H9 (cell line): ENCODE measurements at regions not wholly inside any gene's neighbourhood (a gene's known extent, or its start where the extent isn't known, plus 50 kb on each side); places are given as distances from the start of the nearest gene placed in this dataset.

ENCODE experiments used
- DNase-seq: peaks from one replicate; pipeline ENCODE4 v3.0.0-alpha.2; 2017
- H2AFZ ChIP-seq: one replicate; pipeline ENCODE4 v1.6.1; 2013; ENCODE audit warnings: mild to moderate bottlenecking, low read length, control low read depth, moderate library complexity
- H2AK5ac ChIP-seq: 2 replicates; pipeline ENCODE4 v1.6.1; 2013; ENCODE audit warnings: low read length, control low read depth, mixed read lengths; ENCODE audit not compliant: insufficient read length
- H2BK120ac ChIP-seq: one replicate; pipeline ENCODE4 v1.6.1; 2013; ENCODE audit warnings: low read depth, mild to moderate bottlenecking, low read length, control low read depth, inconsistent platforms; ENCODE audit not compliant: poor library complexity, severe bottlenecking
- H2BK12ac ChIP-seq: 2 replicates; pipeline ENCODE4 v1.6.1; 2013; ENCODE audit warnings: low read length, control low read depth, mixed read lengths, low read depth; ENCODE audit not compliant: insufficient read length
- H2BK15ac ChIP-seq: 2 replicates; pipeline ENCODE4 v1.6.1; 2013; ENCODE audit warnings: low read depth, low read length, control low read depth
- H2BK20ac ChIP-seq: one replicate; pipeline ENCODE4 v1.6.1; 2013; ENCODE audit warnings: low read depth, mild to moderate bottlenecking, low read length, control low read depth, inconsistent platforms; ENCODE audit not compliant: poor library complexity, severe bottlenecking
- H2BK5ac ChIP-seq: 2 replicates; pipeline ENCODE4 v1.6.1; 2013; ENCODE audit warnings: low read length, control low read depth, mixed read lengths; ENCODE audit not compliant: insufficient read length
- H3K14ac ChIP-seq: 2 replicates; pipeline ENCODE4 v1.6.1; 2013; ENCODE audit warnings: low read length, control low read depth; ENCODE audit not compliant: insufficient read depth
- H3K18ac ChIP-seq: 2 replicates; pipeline ENCODE4 v1.6.1; 2013; ENCODE audit warnings: low read depth, mild to moderate bottlenecking, mixed read lengths, low read length, control low read depth; ENCODE audit not compliant: insufficient read length
- H3K23ac ChIP-seq: 2 replicates; pipeline ENCODE4 v1.6.1; 2013; ENCODE audit warnings: low read length, control low read depth, mixed read lengths, low read depth; ENCODE audit not compliant: insufficient read length
- H3K23me2 ChIP-seq: 2 replicates; pipeline ENCODE4 v1.6.1; 2013; ENCODE audit warnings: low read depth, mild to moderate bottlenecking, mixed read lengths, low read length, control low read depth; ENCODE audit not compliant: insufficient read length, poor library complexity, severe bottlenecking
- H3K27ac ChIP-seq: 2 replicates; pipeline ENCODE4 v1.5.1; 2013; ENCODE audit warnings: low read length, control low read depth, mixed read lengths, low read depth; ENCODE audit not compliant: insufficient read length
- H3K27me3 ChIP-seq: 2 replicates; pipeline ENCODE4 v1.6.1; 2013; ENCODE audit warnings: low read length, control low read depth, inconsistent platforms; ENCODE audit not compliant: insufficient read depth
- H3K4ac ChIP-seq: 2 replicates; pipeline ENCODE4 v1.6.1; 2013; ENCODE audit warnings: low read depth, mild to moderate bottlenecking, control low read depth, inconsistent platforms, low read length, moderate library complexity
- H3K4me1 ChIP-seq: 2 replicates; pipeline ENCODE4 v1.6.1; 2013; ENCODE audit warnings: low read length, control low read depth, inconsistent platforms; ENCODE audit not compliant: insufficient read depth
- H3K4me2 ChIP-seq: 2 replicates; pipeline ENCODE4 v1.6.1; 2013; ENCODE audit warnings: low read length, control low read depth, mixed read lengths; ENCODE audit not compliant: insufficient read length, insufficient read depth
- H3K56ac ChIP-seq: 2 replicates; pipeline ENCODE4 v1.6.1; 2013; ENCODE audit warnings: low read depth, mild to moderate bottlenecking, mixed read lengths, low read length, control low read depth; ENCODE audit not compliant: insufficient read length
- H3K79me1 ChIP-seq: 2 replicates; pipeline ENCODE4 v1.6.1; 2013; ENCODE audit warnings: low read depth, mild to moderate bottlenecking, moderate library complexity, low read length, control low read depth, inconsistent platforms; ENCODE audit not compliant: insufficient read depth, poor library complexity, severe bottlenecking
- H3K79me2 ChIP-seq: 2 replicates; pipeline ENCODE4 v1.6.1; 2013; ENCODE audit warnings: low read length, control low read depth, inconsistent platforms; ENCODE audit not compliant: insufficient read depth
- H3K9ac ChIP-seq: 2 replicates; pipeline ENCODE4 v1.6.1; 2013; ENCODE audit warnings: low read length, control low read depth, mixed read lengths; ENCODE audit not compliant: insufficient read length; ENCODE audit errors: extremely low read depth
- H3K9me3 ChIP-seq: one replicate; pipeline ENCODE4 v1.6.1; 2013; ENCODE audit warnings: low read depth, low read length, inconsistent platforms; ENCODE audit not compliant: control insufficient read depth
- H3T11ph ChIP-seq: one replicate; pipeline ENCODE4 v1.6.1; 2013; ENCODE audit warnings: mild to moderate bottlenecking, low read length, control low read depth, inconsistent platforms
- H4K20me1 ChIP-seq: one replicate; pipeline ENCODE4 v1.6.1; 2013; ENCODE audit not compliant: control insufficient read depth, insufficient read length, insufficient read depth
- H4K5ac ChIP-seq: 2 replicates; pipeline ENCODE4 v1.6.1; 2013; ENCODE audit warnings: low read depth, mild to moderate bottlenecking, mixed read lengths, low read length, control low read depth; ENCODE audit not compliant: insufficient read length
- H4K8ac ChIP-seq: replicated peaks from 2 replicates; pipeline ENCODE4 v1.6.1; 2013; ENCODE audit warnings: low read length, control low read depth, mixed read lengths, low read depth; ENCODE audit not compliant: insufficient read length
- H4K91ac ChIP-seq: 2 replicates; pipeline ENCODE4 v1.6.1; 2013; ENCODE audit warnings: low read depth, mild to moderate bottlenecking, moderate library complexity, mixed read lengths, low read length, control low read depth; ENCODE audit not compliant: insufficient read length
- H3K27ac Mint-ChIP-seq, 3 experiments: 2 replicates in 2 of 3; 3 replicates in 1 of 3; pipeline ENCODE4 v1.8.0; 2020 to 2021; ENCODE audit warnings: mixed read lengths in 3 of 3, mild to moderate bottlenecking in 1 of 3, moderate library complexity in 1 of 3
- H3K27me3 Mint-ChIP-seq: 2 replicates; pipeline ENCODE4 v1.8.0; 2021; ENCODE audit warnings: low read depth, mild to moderate bottlenecking, moderate library complexity, mixed read lengths
- H3K36me3 Mint-ChIP-seq, 3 experiments: 2 replicates in 2 of 3; 3 replicates in 1 of 3; pipeline ENCODE4 v1.8.0; 2020 to 2021; ENCODE audit warnings: low read depth in 3 of 3, mixed read lengths in 3 of 3; ENCODE audit not compliant: insufficient read depth in 1 of 3
- H3K4me1 Mint-ChIP-seq, 2 experiments: 2 replicates each; pipeline ENCODE4 v1.8.0; 2020; ENCODE audit warnings: mixed read lengths in 2 of 2
- H3K4me3 Mint-ChIP-seq, 2 experiments: 2 replicates in 1 of 2; 3 replicates in 1 of 2; pipeline ENCODE4 v1.8.0; 2020 to 2021; ENCODE audit warnings: mild to moderate bottlenecking in 2 of 2, mixed read lengths in 2 of 2, moderate library complexity in 1 of 2
- H3K9me3 Mint-ChIP-seq, 2 experiments: 2 replicates in 1 of 2; 3 replicates in 1 of 2; pipeline ENCODE4 v1.8.0; 2020; ENCODE audit warnings: mild to moderate bottlenecking in 2 of 2, mixed read lengths in 2 of 2, moderate library complexity in 1 of 2
- WGBS: extraction: QIAGEN DNeasy Blood & Tissue Kit; methylation state at CpG from one replicate; pipeline ENCODE4 v1.1.7; 2013; ENCODE audit warnings: missing lambda C conversion rate, low lambda C conversion rate, mixed read lengths; ENCODE audit not compliant: insufficient read length; ENCODE audit errors: extremely low coverage; 5-methylcytosine and 5-hydroxymethylcytosine counted together
- TF ChIP-seq, protein P1 (sequence below): fragments of 200-600 bp; sonication (generic); conservative IDR thresholded peaks from 3 replicates; pipeline ENCODE4 v1.8.0; 2021; ENCODE audit warnings: antibody characterized with exemption, mild to moderate bottlenecking

DNA sequence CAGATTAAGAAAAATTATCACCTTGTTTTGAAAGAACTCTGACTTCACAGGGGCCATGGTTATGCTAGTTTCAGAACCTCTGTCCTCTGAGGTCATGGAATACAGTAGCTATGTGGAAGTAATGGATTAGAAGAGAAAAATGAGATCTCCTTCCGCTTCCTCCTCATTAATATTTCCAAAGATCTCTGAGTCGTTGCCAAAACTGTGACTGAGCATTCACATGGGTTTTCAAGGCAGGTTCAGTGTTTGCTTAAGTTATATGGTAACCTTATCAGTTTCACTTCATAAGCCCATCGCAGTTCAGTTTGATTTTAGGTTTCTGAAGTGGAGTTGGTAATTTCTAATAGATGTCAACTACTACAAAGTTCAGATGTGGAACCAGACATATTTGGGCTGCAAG, 321.2 kb upstream of the SOX9 start:
- Histone ChIP-seq H2BK120ac (no peak overlapping the region), H3K9ac (no peak overlapping the region), H3K23ac (no peak overlapping the region), H3K4me2 (no peak overlapping the region), H4K20me1 (no peaks in the 10 kb centered on the region), H3K79me2 (no peaks in the 10 kb centered on the region), H4K5ac (no peak overlapping the region), H3K56ac (no peak overlapping the region), H3T11ph (no peak overlapping the region), H3K27me3 (no peaks in the 10 kb centered on the region), H3K9me3 (no peaks in the 10 kb centered on the region), H4K8ac (no peak overlapping the region), H2BK15ac (no peak overlapping the region), H2BK5ac (no peak overlapping the region), H3K4ac (no peak overlapping the region), H3K79me1 (no peaks in the 10 kb centered on the region), H3K23me2 (no peaks in the 10 kb centered on the region), H2BK12ac (no peak overlapping the region), H2BK20ac (no peak overlapping the region), H3K18ac (no peak overlapping the region), H4K91ac (no peak overlapping the region), H3K14ac (no peak overlapping the region), H3K4me1 (no peaks in the 10 kb centered on the region), H3K27ac (no peak overlapping the region), H2AK5ac (no peak overlapping the region), H2AFZ (no peak overlapping the region)
- H3K4me3 Mint-ChIP-seq = no peak overlapping the region
- DNase-seq = no peak
- H3K27ac Mint-ChIP-seq = no peak overlapping the region
- H3K4me1 Mint-ChIP-seq = peaks cover 2 to 3% of the 10 kb centered on the region in 2 experiments
- peaks cover 0 to 8% of the 10 kb centered on the region in 2 experiments; a peak in 4 of 5 replicates for H3K9me3 Mint-ChIP-seq
- H3K36me3 Mint-ChIP-seq = peaks cover 0 to 2% (median 0%) of the 10 kb centered on the region in 3 experiments; a peak in 1 of 7 replicates
- no peaks in the 10 kb centered on the region; the same call in 1 of the 2 replicates for H3K27me3 Mint-ChIP-seq
- TF ChIP-seq, protein P1, sequence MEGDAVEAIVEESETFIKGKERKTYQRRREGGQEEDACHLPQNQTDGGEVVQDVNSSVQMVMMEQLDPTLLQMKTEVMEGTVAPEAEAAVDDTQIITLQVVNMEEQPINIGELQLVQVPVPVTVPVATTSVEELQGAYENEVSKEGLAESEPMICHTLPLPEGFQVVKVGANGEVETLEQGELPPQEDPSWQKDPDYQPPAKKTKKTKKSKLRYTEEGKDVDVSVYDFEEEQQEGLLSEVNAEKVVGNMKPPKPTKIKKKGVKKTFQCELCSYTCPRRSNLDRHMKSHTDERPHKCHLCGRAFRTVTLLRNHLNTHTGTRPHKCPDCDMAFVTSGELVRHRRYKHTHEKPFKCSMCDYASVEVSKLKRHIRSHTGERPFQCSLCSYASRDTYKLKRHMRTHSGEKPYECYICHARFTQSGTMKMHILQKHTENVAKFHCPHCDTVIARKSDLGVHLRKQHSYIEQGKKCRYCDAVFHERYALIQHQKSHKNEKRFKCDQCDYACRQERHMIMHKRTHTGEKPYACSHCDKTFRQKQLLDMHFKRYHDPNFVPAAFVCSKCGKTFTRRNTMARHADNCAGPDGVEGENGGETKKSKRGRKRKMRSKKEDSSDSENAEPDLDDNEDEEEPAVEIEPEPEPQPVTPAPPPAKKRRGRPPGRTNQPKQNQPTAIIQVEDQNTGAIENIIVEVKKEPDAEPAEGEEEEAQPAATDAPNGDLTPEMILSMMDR = no peak
- WGBS = no CpG with 5 or more reads among the region's 3 CpGs
